HepG2 (cell line): ENCODE measurements at regions not wholly inside any gene's neighbourhood (a gene's known extent, or its start where the extent isn't known, plus 50 kb on each side); places are given as distances from the start of the nearest gene placed in this dataset.

ENCODE experiments used
- CTCF ChIP-seq: sonication (generic); formaldehyde crosslinking; IDR thresholded peaks from 2 replicates; pipeline ENCODE4 v1.5.0; 2020; ENCODE audit warnings: mild to moderate bottlenecking, missing genetic modification reagents, moderate library complexity
- JUND ChIP-seq: sonication (generic); formaldehyde crosslinking; IDR thresholded peaks from 2 replicates; pipeline ENCODE4 v1.8.0; 2022; ENCODE audit warnings: mild to moderate bottlenecking, missing genetic modification reagents
- KDM5A ChIP-seq: fragments of 200-600 bp; sonication (generic); IDR thresholded peaks from 2 replicates; pipeline ENCODE4 v1.7.0; 2018; ENCODE audit warnings: antibody characterized with exemption, mild to moderate bottlenecking, low read length, borderline replicate concordance
- RAD51 ChIP-seq: fragments of 450-650 bp; IDR thresholded peaks from 2 replicates; pipeline ENCODE4 v1.6.1; 2016; ENCODE audit warnings: borderline replicate concordance

DNA sequence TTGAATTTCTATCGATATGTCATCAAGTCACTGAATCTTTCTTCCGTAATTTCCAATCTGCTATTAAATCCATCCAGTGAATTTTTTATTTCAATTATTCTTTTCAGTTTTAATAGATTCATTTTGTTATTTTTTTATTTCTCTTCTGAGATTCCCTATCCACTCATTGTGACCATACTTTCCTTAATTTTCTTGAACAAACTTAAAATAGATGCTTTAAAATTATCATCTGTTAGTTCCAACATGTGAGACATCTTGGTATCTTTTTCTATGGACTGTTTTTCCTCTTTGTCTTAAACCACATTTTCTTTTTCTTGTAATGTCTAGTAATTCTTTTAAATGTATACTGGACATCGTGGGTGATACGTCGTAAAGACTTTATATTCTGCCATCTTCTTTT lies 236.6 kb upstream of the TLE3 start:
- TF ChIP-seq JUND (CRISPR knock-in tag) = no peak
- no peak for TF ChIP-seq RAD51
- TF ChIP-seq KDM5A = no peak
- no peak for TF ChIP-seq CTCF (CRISPR knock-in tag)
